GM12878 (cell line): ENCODE measurements at regions not wholly inside any gene's neighbourhood (a gene's known extent, or its start where the extent isn't known, plus 50 kb on each side); places are given as distances from the start of the nearest gene placed in this dataset.

Experiments used
- ATAC-seq: fragments of 200-7000 bp; cut with Tn5 transposase; 3 replicates; pipeline ENCODE4 v1.9.1; 2020; ENCODE audit warnings: mild to moderate bottlenecking, moderate library complexity
- BruUV-seq: library from RNA; stranded (reverse); fragments of 400-500 nt; replicated peaks from 2 replicates; lab custom pipeline; 2021; lab: Mats Ljungman, UMichigan
- CTCF ChIA-PET: fragments of 300-600 bp; sonication (Branson Sonifier 250); formaldehyde crosslinking; extraction: SDS; loops from one replicate; lab custom pipeline; 2021; ENCODE audit warnings: inconsistent platforms; lab: Yijun Ruan, JAX
- POLR2A ChIA-PET: fragments of 350-600 bp; formaldehyde crosslinking; extraction: SDS; loops from one replicate; lab custom pipeline; 2021; ENCODE audit warnings: inconsistent platforms; lab: Charles Lee
- RAD21 ChIA-PET: fragments of 300-600 bp; sonication (Branson Sonifier 250); formaldehyde crosslinking; loops from one replicate; lab custom pipeline; 2023; ENCODE audit warnings: antibody characterized with exemption; ENCODE audit not compliant: unreplicated experiment; lab: Charles Lee
- SMC1A ChIA-PET: fragments of 300-600 bp; sonication (Branson Sonifier 250); formaldehyde crosslinking; loops from one replicate; lab custom pipeline; 2023; ENCODE audit not compliant: unreplicated experiment, uncharacterized antibody; lab: Charles Lee
- DNase-seq: peaks from one replicate; pipeline ENCODE4 v3.0.0-alpha.2; 2011; ENCODE audit warnings: low read depth, low spot score
- FAIRE-seq: peaks from 3 replicates; lab custom pipeline; 2011; peaks lifted over from hg19 to GRCh38; lab: Jason Lieb, UNC
- H2AFZ ChIP-seq: 2 replicates; pipeline ENCODE4 v1.6.0; 2011; ENCODE audit warnings: low read depth, low read length, control low read depth; ENCODE audit not compliant: control insufficient read depth
- H3K27ac ChIP-seq: 2 replicates; pipeline ENCODE4 v1.5.1; 2011; ENCODE audit warnings: control low read depth; ENCODE audit not compliant: control insufficient read depth, insufficient read depth
- H3K27me3 ChIP-seq, 2 experiments: replicated peaks in 1 of 2; 2 replicates each; pipeline versions ENCODE4 v1.6.0 to v1.6.1; 2011; ENCODE audit warnings: low read length in 1 of 2; ENCODE audit not compliant: control insufficient read depth in 2 of 2, insufficient read depth in 2 of 2
- H3K36me3 ChIP-seq, 2 experiments: 2 replicates each; pipeline ENCODE4 v1.5.1; 2011; ENCODE audit warnings: low read length in 1 of 2; ENCODE audit not compliant: control insufficient read depth in 2 of 2, insufficient read depth in 2 of 2
- H3K4me1 ChIP-seq: 2 replicates; pipeline ENCODE4 v1.6.1; 2011; ENCODE audit warnings: mild to moderate bottlenecking, low read length, moderate library complexity, mixed read lengths; ENCODE audit not compliant: control insufficient read depth, insufficient read depth
- H3K4me2 ChIP-seq: 2 replicates; pipeline ENCODE4 v1.6.0; 2011; ENCODE audit warnings: control low read depth; ENCODE audit not compliant: control insufficient read depth, insufficient read depth
- H3K4me3 ChIP-seq: fragments of 200-600 bp; sonication (generic); 2 replicates; pipeline ENCODE4 v1.5.1; 2016
- H3K79me2 ChIP-seq: 2 replicates; pipeline ENCODE4 v1.6.0; 2011; ENCODE audit warnings: low read length; ENCODE audit not compliant: control insufficient read depth, insufficient read depth
- H3K9ac ChIP-seq: 2 replicates; pipeline ENCODE4 v1.8.0; 2011; ENCODE audit warnings: low read length, control low read depth, mixed read lengths; ENCODE audit not compliant: control insufficient read depth, insufficient read depth
- H3K9me3 ChIP-seq: replicated peaks from 3 replicates; pipeline ENCODE4 v1.5.1; 2011; ENCODE audit warnings: mild to moderate bottlenecking, low read length; ENCODE audit not compliant: control insufficient read depth, insufficient read depth
- H4K20me1 ChIP-seq: 2 replicates; pipeline ENCODE4 v1.6.0; 2011; ENCODE audit not compliant: control insufficient read depth, insufficient read depth
- BACH1 ChIP-seq: fragments of 450-650 bp; IDR thresholded peaks from 2 replicates; pipeline ENCODE4 v1.6.1; 2017; ENCODE audit warnings: mild to moderate bottlenecking, borderline replicate concordance
- MEF2B ChIP-seq: fragments of 450-650 bp; IDR thresholded peaks from 2 replicates; pipeline ENCODE4 v1.6.1; 2018; ENCODE audit warnings: mild to moderate bottlenecking, moderate library complexity; ENCODE audit not compliant: partially characterized antibody, poor library complexity, severe bottlenecking
- RELA ChIP-seq: fragments of 450-650 bp; IDR thresholded peaks from 2 replicates; pipeline ENCODE4 v1.8.0; 2014; ENCODE audit warnings: borderline replicate concordance; ENCODE audit not compliant: partially characterized antibody
- SMAD5 ChIP-seq: IDR thresholded peaks from 2 replicates; pipeline ENCODE4 v1.6.1; 2016; ENCODE audit warnings: antibody characterized with exemption, low read depth
- SREBF1 ChIP-seq: IDR thresholded peaks from 2 replicates; pipeline ENCODE4 v1.6.1; 2012; ENCODE audit warnings: mild to moderate bottlenecking, low read length
- SUPT20H ChIP-seq: IDR thresholded peaks from 2 replicates; pipeline ENCODE4 v1.6.1; 2011; ENCODE audit warnings: low read depth, mild to moderate bottlenecking, low read length, moderate library complexity, borderline replicate concordance; ENCODE audit not compliant: control insufficient read depth
- SUZ12 ChIP-seq: fragments of 200-600 bp; sonication (generic); IDR thresholded peaks from one replicate; pipeline ENCODE4 v1.6.1; 2018; ENCODE audit warnings: antibody characterized with exemption, mild to moderate bottlenecking; ENCODE audit not compliant: unreplicated experiment
- TCF3 ChIP-seq: IDR thresholded peaks from 2 replicates; pipeline ENCODE4 v1.6.1; 2012; ENCODE audit warnings: low read depth, mild to moderate bottlenecking, low read length, borderline replicate concordance; ENCODE audit not compliant: insufficient read depth
- USF2 ChIP-seq: IDR thresholded peaks from 2 replicates; pipeline ENCODE4 v1.6.1; 2011; ENCODE audit warnings: low read depth, low read length, improper control_type of control experiment, borderline replicate concordance
- ZNF207 ChIP-seq: fragments of 450-650 bp; IDR thresholded peaks from 2 replicates; pipeline ENCODE4 v1.6.1; 2014; ENCODE audit warnings: antibody characterized with exemption, mild to moderate bottlenecking, borderline replicate concordance
- ZNF274 ChIP-seq: IDR thresholded peaks from one replicate; pipeline ENCODE4 v1.8.0; 2011; ENCODE audit not compliant: insufficient read length, insufficient read depth
- ZNF592 ChIP-seq: fragments of 450-650 bp; IDR thresholded peaks from 2 replicates; pipeline ENCODE4 v1.6.1; 2017; ENCODE audit warnings: mild to moderate bottlenecking, moderate library complexity
- WGBS: methylation state at CpG from one replicate; pipeline ENCODE4 v1.1.6; 2016; ENCODE audit warnings: low lambda C conversion rate; ENCODE audit not compliant: insufficient replicate concordance, insufficient coverage; ENCODE audit errors: missing lambda C conversion rate; 5-methylcytosine and 5-hydroxymethylcytosine counted together
- in situ Hi-C: fragments of 300-500 bp; cut with MboI; formaldehyde crosslinking; loops from 9 replicates; pipeline ENCODE4 v1.14.3; 2018; ENCODE audit warnings: mixed read lengths
- intact Hi-C: fragments of 100-400 bp; cut with micrococcal nuclease; formaldehyde crosslinking; loops from one replicate; pipeline ENCODE4 v1.14.2; 2022; ENCODE audit not compliant: unreplicated experiment

DNA sequence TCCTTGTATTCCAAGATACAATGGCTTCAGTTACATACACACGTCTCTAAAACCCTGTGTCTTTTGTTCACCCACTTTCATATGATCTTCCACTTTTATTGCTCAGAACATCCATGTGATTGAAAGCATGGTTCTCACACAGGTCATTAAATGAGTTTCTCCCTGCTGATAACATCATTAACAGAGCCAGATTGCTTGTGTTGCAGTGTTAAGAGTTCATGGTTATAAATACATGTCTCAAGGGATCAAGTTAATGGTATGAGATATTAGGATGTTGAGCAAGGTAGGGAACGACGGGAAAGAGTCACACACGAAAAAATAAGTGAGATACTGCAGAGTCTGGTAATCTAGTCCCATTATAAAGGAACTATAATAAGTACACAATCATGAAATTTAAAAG lies 861.5 kb downstream of the SORCS1 start:
- no peak overlapping the region for H2AFZ ChIP-seq
- no peak overlapping the region for H3K9ac ChIP-seq
- no peak overlapping the region for H3K4me3 ChIP-seq
- no peaks in the 10 kb centered on the region for H4K20me1 ChIP-seq
- CTCF ChIA-PET: interaction anchor here (1.1 kb wide), 1 partner anchor 10 kb away, joined by 3 read pairs; no protein-coding TSS in a partner anchor
- no TSS peak for BruUV-seq
- TF ChIP-seq MEF2B: no peak
- no peak for TF ChIP-seq SUPT20H
- TF ChIP-seq ZNF207: no peak
- no peak for TF ChIP-seq ZNF592
- TF ChIP-seq SUZ12: no peak
- TF ChIP-seq RELA: no peak
- no peak for TF ChIP-seq TCF3
- no peak for TF ChIP-seq SMAD5
- no peak for TF ChIP-seq USF2
- no peak for TF ChIP-seq SREBF1
- no peak for TF ChIP-seq ZNF274
- TF ChIP-seq BACH1: no peak
- no peak for ATAC-seq
- no peaks in the 10 kb centered on the region for H3K4me1 ChIP-seq
- no peaks in the 10 kb centered on the region for H3K27me3 ChIP-seq
- in situ Hi-C loops (no loop called here), intact Hi-C loops (no loop called here)
- no peak for DNase-seq
- SMC1A ChIA-PET: no interaction called here
- no peak overlapping the region for H3K27ac ChIP-seq
- H3K4me2 ChIP-seq: no peak overlapping the region
- no peaks in the 10 kb centered on the region for H3K79me2 ChIP-seq
- POLR2A ChIA-PET: no interaction called here
- FAIRE-seq: no peak
- WGBS: 0% methylated on average over 4 of the region's 4 CpGs
- RAD21 ChIA-PET: no interaction called here
- H3K36me3 ChIP-seq: no peaks in the 10 kb centered on the region
- no peaks in the 10 kb centered on the region for H3K9me3 ChIP-seq
